Thoracic aorta (tissue), 2 donors: ENCODE measurements at regions not wholly inside any gene's neighbourhood (a gene's known extent, or its start where the extent isn't known, plus 50 kb on each side); places are given as distances from the start of the nearest gene placed in this dataset.
"Not testable (repeated sequence)": the region's sequence is repeated elsewhere in the genome, so short reads cannot be mapped to it uniquely, and the experiment has no call there.

Experiments
- ATAC-seq: fragments of 150-250 bp; one replicate; pipeline ENCODE4 v1.8.0; 2017; ENCODE audit warnings: low read depth; ENCODE audit not compliant: insufficient number of reproducible peaks, low FRiP score
- DNase-seq: peaks from one replicate; pipeline ENCODE4 v3.0.0-alpha.2; 2020; ENCODE audit warnings: low spot score
- H3K27ac ChIP-seq, 2 donors: fragments of 200-600 bp; sonication (generic); 1 replicate in 1 of 2; 2 replicates in 1 of 2; pipeline ENCODE4 v1.5.1; 2016; ENCODE audit warnings: mild to moderate bottlenecking in 2 of 2, moderate library complexity in 2 of 2
- H3K27me3 ChIP-seq: fragments of 200-600 bp; sonication (generic); replicated peaks from 2 replicates; pipeline ENCODE4 v1.6.0; 2016; ENCODE audit warnings: mild to moderate bottlenecking; ENCODE audit not compliant: insufficient read depth
- H3K36me3 ChIP-seq: fragments of 200-600 bp; sonication (generic); one replicate; pipeline ENCODE4 v1.5.1; 2016
- H3K4me1 ChIP-seq, 2 donors: fragments of 200-600 bp; sonication (generic); 1 replicate in 1 of 2; 2 replicates in 1 of 2; pipeline versions ENCODE4 v1.5.1 to v1.6.0; 2016; ENCODE audit warnings: low read depth in 2 of 2, mild to moderate bottlenecking in 1 of 2; ENCODE audit not compliant: control insufficient read depth in 1 of 2
- H3K4me3 ChIP-seq: fragments of 200-600 bp; sonication (generic); 2 replicates; pipeline ENCODE4 v1.5.1; 2016; ENCODE audit warnings: mild to moderate bottlenecking
- H3K9me3 ChIP-seq: fragments of 200-600 bp; sonication (generic); 2 replicates; pipeline ENCODE4 v1.5.1; 2016
- TF ChIP-seq, protein P1 (sequence below): fragments of 200-600 bp; sonication (generic); IDR thresholded peaks from one replicate; pipeline ENCODE4 v1.5.1; 2019; ENCODE audit warnings: antibody characterized with exemption

DNA sequence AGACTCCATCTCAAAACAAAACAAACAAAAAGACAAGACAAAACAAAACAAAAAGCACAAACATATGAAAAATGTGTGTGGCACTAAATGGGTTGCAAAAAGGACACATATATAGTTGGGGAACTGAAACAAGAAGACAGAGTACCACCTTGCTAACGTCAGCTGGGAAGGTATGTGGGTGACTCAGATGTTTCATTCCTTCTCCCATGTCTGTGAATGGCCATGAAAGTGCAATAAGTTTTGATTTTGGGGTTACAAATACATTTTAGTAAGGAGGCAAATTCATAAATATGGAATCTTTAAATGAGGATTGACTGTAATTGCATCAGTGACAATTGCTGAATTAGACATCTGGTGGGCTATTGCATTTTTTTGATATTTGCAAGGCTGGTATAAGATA, 81.6 kb upstream of the KLF4 start:
- DNase-seq (no peak), ATAC-seq (no peak)
- H3K27me3 ChIP-seq, result no peaks in the 10 kb centered on the region
- TF ChIP-seq, protein P1, sequence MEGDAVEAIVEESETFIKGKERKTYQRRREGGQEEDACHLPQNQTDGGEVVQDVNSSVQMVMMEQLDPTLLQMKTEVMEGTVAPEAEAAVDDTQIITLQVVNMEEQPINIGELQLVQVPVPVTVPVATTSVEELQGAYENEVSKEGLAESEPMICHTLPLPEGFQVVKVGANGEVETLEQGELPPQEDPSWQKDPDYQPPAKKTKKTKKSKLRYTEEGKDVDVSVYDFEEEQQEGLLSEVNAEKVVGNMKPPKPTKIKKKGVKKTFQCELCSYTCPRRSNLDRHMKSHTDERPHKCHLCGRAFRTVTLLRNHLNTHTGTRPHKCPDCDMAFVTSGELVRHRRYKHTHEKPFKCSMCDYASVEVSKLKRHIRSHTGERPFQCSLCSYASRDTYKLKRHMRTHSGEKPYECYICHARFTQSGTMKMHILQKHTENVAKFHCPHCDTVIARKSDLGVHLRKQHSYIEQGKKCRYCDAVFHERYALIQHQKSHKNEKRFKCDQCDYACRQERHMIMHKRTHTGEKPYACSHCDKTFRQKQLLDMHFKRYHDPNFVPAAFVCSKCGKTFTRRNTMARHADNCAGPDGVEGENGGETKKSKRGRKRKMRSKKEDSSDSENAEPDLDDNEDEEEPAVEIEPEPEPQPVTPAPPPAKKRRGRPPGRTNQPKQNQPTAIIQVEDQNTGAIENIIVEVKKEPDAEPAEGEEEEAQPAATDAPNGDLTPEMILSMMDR, result no peak
- no peaks in the 10 kb centered on the region for H3K4me1 ChIP-seq
- no peaks in the 10 kb centered on the region for H3K36me3 ChIP-seq
- no peaks in the 10 kb centered on the region for H3K9me3 ChIP-seq
- H3K4me3 ChIP-seq, result no peak overlapping the region
- H3K27ac ChIP-seq, result no peak overlapping the region

DNA sequence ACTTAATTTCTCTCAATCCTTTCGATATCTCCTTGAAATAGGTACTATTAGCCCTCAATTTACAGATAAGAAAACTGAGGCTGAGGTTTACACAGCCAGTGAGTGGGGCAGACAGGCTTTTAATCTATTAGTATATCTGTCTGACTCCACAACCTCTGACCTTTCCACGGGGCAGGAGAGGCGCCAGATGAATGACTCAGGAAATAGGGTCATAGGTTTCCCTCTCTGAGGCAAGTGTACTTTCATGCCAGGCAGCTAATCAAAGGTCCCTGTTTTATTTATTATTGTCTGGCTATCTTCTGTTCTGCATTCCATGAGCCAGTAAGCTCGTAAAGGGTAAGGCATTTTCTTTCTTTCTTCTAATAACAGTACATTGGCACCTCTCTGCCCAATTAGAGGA, 79.6 kb upstream of the KLF4 start:
- H3K36me3 ChIP-seq, result no peaks in the 10 kb centered on the region
- ATAC-seq (no peak), DNase-seq (no peak)
- no peaks in the 10 kb centered on the region for H3K27me3 ChIP-seq
- H3K9me3 ChIP-seq, result no peaks in the 10 kb centered on the region
- H3K27ac ChIP-seq, result no peak overlapping the region
- TF ChIP-seq, protein P1, result no peak
- no peaks in the 10 kb centered on the region for H3K4me1 ChIP-seq
- no peak overlapping the region for H3K4me3 ChIP-seq

DNA sequence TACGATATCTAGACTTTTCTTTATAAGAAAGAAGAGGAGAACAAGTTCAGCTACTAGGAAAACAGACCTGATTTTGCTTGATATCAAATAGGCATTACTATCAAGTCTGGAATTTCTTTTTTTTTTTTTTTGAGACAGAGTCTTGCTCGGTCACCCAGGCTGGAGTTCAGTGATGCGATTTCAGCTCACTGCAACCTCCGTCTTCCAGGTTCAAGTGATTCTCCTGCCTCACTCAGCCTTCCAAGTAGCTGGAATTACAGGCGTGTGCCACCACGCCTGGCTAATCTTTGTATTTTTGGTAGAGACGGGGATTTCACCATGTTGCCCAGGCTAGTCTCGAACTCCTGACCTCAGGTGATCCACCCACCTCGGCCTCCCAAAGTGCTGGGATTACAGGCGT, 78.8 kb upstream of the KLF4 start:
- H3K27me3 ChIP-seq, result not testable (repeated sequence)

DNA sequence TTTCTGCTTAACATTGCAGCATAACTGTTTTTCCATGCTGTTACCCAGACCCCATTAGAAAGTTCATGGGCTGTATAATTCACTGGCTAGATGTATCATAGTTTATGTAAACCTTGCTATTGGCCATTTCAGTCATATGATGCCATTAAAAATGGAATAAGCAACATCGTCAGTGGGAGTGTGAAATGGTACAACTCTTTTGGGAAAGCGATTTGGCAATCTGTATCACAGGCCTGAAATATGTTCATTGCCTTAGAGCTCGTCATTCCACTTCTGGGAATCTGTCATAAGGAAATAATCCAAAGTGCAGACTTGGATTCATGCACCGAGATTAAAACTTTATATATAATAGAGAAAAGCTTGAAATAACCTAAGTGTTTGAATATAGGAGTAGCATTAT, 77.9 kb upstream of the KLF4 start:
- TF ChIP-seq, protein P1, result no peak
- Histone ChIP-seq H3K4me1 (no peaks in the 10 kb centered on the region), H3K36me3 (no peaks in the 10 kb centered on the region), H3K27ac (no peak overlapping the region), H3K4me3 (no peak overlapping the region), H3K9me3 (no peaks in the 10 kb centered on the region), H3K27me3 (no peaks in the 10 kb centered on the region)
- ATAC-seq (no peak), DNase-seq (no peak)

More for the DNA sequence above, 78.8 kb upstream of the KLF4 start:
- H3K4me1 ChIP-seq, H3K9me3 ChIP-seq, H3K4me3 ChIP-seq, ATAC-seq, H3K36me3 ChIP-seq, DNase-seq, H3K27ac ChIP-seq: not testable (repeated sequence)

DNA sequence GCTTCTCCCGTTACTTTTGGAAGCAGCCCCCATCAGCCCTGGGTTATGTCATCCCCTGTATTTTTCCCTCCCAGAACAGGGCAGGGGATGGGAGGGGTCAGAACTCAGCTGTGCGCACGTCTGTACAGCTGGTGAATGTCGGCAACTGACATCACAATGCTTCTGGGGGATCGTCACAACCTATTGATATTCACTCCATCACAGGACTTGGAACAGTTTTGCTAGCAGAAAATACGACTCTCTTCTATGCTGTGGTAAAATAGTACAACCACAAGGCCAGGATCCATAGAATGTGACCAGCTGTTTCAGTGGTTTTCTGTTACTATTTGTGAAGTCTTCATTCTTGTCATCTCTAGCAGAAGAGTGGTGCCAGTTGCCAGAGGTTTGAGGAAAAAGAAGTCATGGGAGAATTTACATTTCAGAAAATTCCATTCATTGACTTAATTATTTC, 77.1 kb upstream of the KLF4 start:
- Histone ChIP-seq H3K27me3 (no peaks in the 10 kb centered on the region), H3K27ac (no peak overlapping the region), H3K4me3 (no peak overlapping the region), H3K9me3 (no peaks in the 10 kb centered on the region), H3K4me1 (no peaks in the 10 kb centered on the region), H3K36me3 (no peaks in the 10 kb centered on the region)
- TF ChIP-seq, protein P1, result no peak
- no peak for DNase-seq
- no peak for ATAC-seq

DNA sequence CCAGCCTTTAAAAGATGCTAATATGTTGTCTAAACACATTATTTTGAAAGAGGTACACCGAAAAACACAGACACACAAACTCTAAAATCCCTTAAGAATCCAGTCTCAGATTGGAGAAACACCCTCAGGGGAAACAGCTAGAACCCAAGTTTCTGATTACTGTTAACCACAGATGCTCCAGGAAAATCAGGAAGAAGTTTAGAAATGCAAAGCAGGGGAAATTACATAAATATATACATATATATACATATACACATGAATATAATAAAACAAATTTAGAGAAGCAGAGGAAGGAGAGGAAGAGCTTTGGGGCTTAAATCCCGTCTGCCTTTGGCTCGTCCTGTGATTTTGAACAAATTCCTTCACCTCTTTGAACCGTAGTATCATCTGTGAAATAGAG, 73.2 kb upstream of the KLF4 start:
- TF ChIP-seq, protein P1, result no peak

More for the DNA sequence above, 73.2 kb upstream of the KLF4 start:
- ATAC-seq (no peak), DNase-seq (no peak)
- H3K27ac ChIP-seq, result no peak overlapping the region
- H3K4me3 ChIP-seq, result no peak overlapping the region
- H3K36me3 ChIP-seq, result no peaks in the 10 kb centered on the region
- H3K27me3 ChIP-seq, result no peaks in the 10 kb centered on the region
- H3K9me3 ChIP-seq, result no peaks in the 10 kb centered on the region
- H3K4me1 ChIP-seq, result no peaks in the 10 kb centered on the region
